ENCODE measurements at regions not wholly inside any gene's neighbourhood (a gene's known extent, or its start where the extent isn't known, plus 50 kb on each side); places are given as distances from the start of the nearest gene placed in this dataset.

GRCh38 chr6:108738684-108739416, 109.4 kb upstream of the ARMC2 start:
- no peak for TF ChIP-seq CTCF (IDR thresholded peaks at IDR 0.05; ENCODE audit: poor library complexity)
- no peak for TF ChIP-seq EZH2 (IDR thresholded peaks at IDR 0.05; ENCODE audit: borderline replicate concordance)

All from hepatocyte (in vitro differentiated cells).